GM12874 (cell line): ENCODE measurements at regions not wholly inside any gene's neighbourhood (a gene's known extent, or its start where the extent isn't known, plus 50 kb on each side); places are given as distances from the start of the nearest gene placed in this dataset.

Experiments
- CTCF ChIP-seq: IDR thresholded peaks from 2 replicates; pipeline ENCODE4 v1.5.1; 2011; ENCODE audit warnings: low read depth, mild to moderate bottlenecking, control low read depth, low read length, moderate library complexity; ENCODE audit not compliant: insufficient read depth

DNA sequence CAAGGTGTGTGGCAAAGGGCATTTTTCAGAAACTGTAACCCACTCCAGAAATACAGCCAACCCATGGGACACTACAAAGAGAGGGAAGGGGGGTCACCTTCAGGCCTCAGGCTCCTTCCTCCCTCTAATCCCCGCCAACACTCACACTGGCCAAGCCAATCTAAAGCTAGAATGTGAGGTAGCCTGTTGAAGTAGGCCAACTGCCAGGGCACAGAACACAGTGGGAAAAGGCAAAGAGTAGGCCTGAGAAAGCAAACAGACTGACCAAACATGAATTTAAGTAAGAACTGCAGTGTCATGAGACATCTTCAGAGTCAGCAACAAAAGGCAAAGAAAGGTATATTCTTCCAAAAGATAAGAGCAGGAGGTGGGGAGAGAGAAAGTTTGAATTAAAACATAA lies 289.0 kb downstream of the HNRNPD start:
- no peak for TF ChIP-seq CTCF

- TF ChIP-seq CTCF: no peak
Measured at GRCh38 chr4:82076809-82077208, 297.0 kb downstream of the HNRNPD start.

DNA sequence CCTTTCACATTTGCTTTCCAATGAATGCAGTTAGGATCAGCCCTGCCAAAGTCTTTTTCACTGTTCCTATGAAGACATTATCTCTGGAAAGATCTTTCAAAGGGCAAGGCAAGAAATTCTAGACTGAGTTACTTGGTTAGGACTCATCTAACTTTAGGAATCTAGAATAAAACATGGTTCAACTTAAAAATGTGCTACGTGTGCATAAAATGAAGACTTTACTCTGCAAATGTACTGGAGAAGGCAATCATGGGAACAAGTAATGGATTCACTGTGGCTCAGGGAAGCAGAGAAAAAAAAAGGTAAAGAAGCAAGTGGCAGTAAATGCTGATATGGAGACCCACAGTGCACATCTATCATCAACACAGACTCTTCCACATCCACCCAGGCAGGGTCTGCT lies 297.4 kb downstream of the HNRNPD start:
- no peak for TF ChIP-seq CTCF

- TF ChIP-seq CTCF: no peak
Measured at GRCh38 chr4:82071951-82072350, 301.8 kb downstream of the HNRNPD start.

- TF ChIP-seq CTCF: no peak
Measured at GRCh38 chr4:82069883-82070638, 303.7 kb downstream of the HNRNPD start.

- TF ChIP-seq CTCF: no peak
Measured at GRCh38 chr4:82063017-82063416, 310.8 kb downstream of the HNRNPD start.

- TF ChIP-seq CTCF: no peak
Measured at GRCh38 chr4:82057990-82058544, 315.7 kb downstream of the HNRNPD start.

GRCh38 chr4:82055156-82055555 lies 318.6 kb downstream of the HNRNPD start:
- no peak for TF ChIP-seq CTCF
